GM23338 (cell line): ENCODE measurements at regions not wholly inside any gene's neighbourhood (a gene's known extent, or its start where the extent isn't known, plus 50 kb on each side); places are given as distances from the start of the nearest gene placed in this dataset.

Source experiments
- CREB1 ChIP-seq: fragments of 250-450 bp; sonication (Bioruptor Pico); IDR thresholded peaks from 2 replicates; pipeline ENCODE4 v1.5.0; 2020; ENCODE audit warnings: low read depth, mild to moderate bottlenecking, moderate library complexity
- EZH2 ChIP-seq: fragments of 200-600 bp; sonication (generic); IDR thresholded peaks from one replicate; pipeline ENCODE4 v1.8.0; 2017; ENCODE audit warnings: antibody characterized with exemption, mild to moderate bottlenecking, low read depth; ENCODE audit not compliant: unreplicated experiment
- EZH2phosphoT487 ChIP-seq: fragments of 200-600 bp; sonication (generic); IDR thresholded peaks from one replicate; pipeline ENCODE4 v1.8.1; 2018; ENCODE audit warnings: antibody characterized with exemption; ENCODE audit not compliant: unreplicated experiment
- JUNB ChIP-seq: IDR thresholded peaks from one replicate; pipeline ENCODE4 v1.6.1; 2016; ENCODE audit warnings: antibody characterized with exemption; ENCODE audit not compliant: unreplicated experiment
- NANOG ChIP-seq: IDR thresholded peaks from 2 replicates; pipeline ENCODE4 v1.6.1; 2016; ENCODE audit warnings: antibody characterized with exemption, borderline replicate concordance
- POLR2AphosphoS5 ChIP-seq: IDR thresholded peaks from 2 replicates; pipeline ENCODE4 v1.6.1; 2016; ENCODE audit warnings: antibody characterized with exemption, low read depth
- STAT1 ChIP-seq: IDR thresholded peaks from one replicate; pipeline ENCODE4 v1.6.1; 2016; ENCODE audit warnings: antibody characterized with exemption; ENCODE audit not compliant: unreplicated experiment
- ZNF114 ChIP-seq: fragments of 250-450 bp; sonication (Bioruptor Pico); IDR thresholded peaks from 2 replicates; pipeline ENCODE4 v1.5.0; 2020; ENCODE audit warnings: mild to moderate bottlenecking, moderate library complexity
- TF ChIP-seq, protein P1 (sequence below): IDR thresholded peaks from one replicate; pipeline ENCODE4 v1.6.1; 2018; ENCODE audit warnings: antibody characterized with exemption; ENCODE audit not compliant: unreplicated experiment
- TF ChIP-seq, protein P2 (sequence below), 2 experiments: fragments of 200-600 bp in 1 of 2; sonication (generic) in 1 of 2; conservative IDR thresholded peaks; 2 replicates each; pipeline versions ENCODE4 v1.5.1 to v1.6.1; 2016 to 2017; ENCODE audit warnings: antibody characterized with exemption in 2 of 2, low read depth in 2 of 2, mild to moderate bottlenecking in 2 of 2, moderate library complexity in 1 of 2
- TF ChIP-seq, protein P3 (sequence below): IDR thresholded peaks from 2 replicates; pipeline ENCODE4 v1.6.1; 2016; ENCODE audit warnings: antibody characterized with exemption

DNA sequence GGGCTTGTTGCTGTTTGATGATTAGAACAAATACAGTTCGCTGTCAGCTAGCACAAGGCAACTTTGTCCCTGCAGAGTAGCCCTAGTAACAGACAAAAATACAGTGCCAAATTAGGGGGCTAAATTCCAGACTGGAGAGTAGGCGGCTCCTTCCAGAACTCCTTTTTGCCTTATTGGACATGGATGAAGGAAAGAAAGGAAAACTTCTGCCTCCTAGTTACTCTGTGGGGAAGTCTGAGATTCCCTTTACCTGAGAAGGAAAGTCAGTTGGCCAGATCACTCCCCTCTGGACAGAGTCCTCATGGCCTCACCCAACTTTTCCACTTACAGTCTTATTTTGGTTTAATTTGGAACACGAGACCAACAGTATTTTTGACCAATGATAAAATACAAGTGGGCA, 140.5 kb upstream of the ADAMTS3 start:
- TF ChIP-seq, protein P1, sequence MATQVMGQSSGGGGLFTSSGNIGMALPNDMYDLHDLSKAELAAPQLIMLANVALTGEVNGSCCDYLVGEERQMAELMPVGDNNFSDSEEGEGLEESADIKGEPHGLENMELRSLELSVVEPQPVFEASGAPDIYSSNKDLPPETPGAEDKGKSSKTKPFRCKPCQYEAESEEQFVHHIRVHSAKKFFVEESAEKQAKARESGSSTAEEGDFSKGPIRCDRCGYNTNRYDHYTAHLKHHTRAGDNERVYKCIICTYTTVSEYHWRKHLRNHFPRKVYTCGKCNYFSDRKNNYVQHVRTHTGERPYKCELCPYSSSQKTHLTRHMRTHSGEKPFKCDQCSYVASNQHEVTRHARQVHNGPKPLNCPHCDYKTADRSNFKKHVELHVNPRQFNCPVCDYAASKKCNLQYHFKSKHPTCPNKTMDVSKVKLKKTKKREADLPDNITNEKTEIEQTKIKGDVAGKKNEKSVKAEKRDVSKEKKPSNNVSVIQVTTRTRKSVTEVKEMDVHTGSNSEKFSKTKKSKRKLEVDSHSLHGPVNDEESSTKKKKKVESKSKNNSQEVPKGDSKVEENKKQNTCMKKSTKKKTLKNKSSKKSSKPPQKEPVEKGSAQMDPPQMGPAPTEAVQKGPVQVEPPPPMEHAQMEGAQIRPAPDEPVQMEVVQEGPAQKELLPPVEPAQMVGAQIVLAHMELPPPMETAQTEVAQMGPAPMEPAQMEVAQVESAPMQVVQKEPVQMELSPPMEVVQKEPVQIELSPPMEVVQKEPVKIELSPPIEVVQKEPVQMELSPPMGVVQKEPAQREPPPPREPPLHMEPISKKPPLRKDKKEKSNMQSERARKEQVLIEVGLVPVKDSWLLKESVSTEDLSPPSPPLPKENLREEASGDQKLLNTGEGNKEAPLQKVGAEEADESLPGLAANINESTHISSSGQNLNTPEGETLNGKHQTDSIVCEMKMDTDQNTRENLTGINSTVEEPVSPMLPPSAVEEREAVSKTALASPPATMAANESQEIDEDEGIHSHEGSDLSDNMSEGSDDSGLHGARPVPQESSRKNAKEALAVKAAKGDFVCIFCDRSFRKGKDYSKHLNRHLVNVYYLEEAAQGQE: no peak
- TF ChIP-seq, protein P2, sequence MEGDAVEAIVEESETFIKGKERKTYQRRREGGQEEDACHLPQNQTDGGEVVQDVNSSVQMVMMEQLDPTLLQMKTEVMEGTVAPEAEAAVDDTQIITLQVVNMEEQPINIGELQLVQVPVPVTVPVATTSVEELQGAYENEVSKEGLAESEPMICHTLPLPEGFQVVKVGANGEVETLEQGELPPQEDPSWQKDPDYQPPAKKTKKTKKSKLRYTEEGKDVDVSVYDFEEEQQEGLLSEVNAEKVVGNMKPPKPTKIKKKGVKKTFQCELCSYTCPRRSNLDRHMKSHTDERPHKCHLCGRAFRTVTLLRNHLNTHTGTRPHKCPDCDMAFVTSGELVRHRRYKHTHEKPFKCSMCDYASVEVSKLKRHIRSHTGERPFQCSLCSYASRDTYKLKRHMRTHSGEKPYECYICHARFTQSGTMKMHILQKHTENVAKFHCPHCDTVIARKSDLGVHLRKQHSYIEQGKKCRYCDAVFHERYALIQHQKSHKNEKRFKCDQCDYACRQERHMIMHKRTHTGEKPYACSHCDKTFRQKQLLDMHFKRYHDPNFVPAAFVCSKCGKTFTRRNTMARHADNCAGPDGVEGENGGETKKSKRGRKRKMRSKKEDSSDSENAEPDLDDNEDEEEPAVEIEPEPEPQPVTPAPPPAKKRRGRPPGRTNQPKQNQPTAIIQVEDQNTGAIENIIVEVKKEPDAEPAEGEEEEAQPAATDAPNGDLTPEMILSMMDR (conservative IDR thresholded peaks at IDR 0.05; ENCODE audit: low read depth in 2 of 2): no peak
- TF ChIP-seq EZH2: no peak
- no peak for TF ChIP-seq POLR2AphosphoS5
- TF ChIP-seq ZNF114: no peak
- TF ChIP-seq EZH2phosphoT487: no peak
- TF ChIP-seq STAT1: no peak
- no peak for TF ChIP-seq NANOG
- TF ChIP-seq JUNB: no peak
- TF ChIP-seq CREB1 (CRISPR knock-in tag): no peak
- TF ChIP-seq, protein P3, sequence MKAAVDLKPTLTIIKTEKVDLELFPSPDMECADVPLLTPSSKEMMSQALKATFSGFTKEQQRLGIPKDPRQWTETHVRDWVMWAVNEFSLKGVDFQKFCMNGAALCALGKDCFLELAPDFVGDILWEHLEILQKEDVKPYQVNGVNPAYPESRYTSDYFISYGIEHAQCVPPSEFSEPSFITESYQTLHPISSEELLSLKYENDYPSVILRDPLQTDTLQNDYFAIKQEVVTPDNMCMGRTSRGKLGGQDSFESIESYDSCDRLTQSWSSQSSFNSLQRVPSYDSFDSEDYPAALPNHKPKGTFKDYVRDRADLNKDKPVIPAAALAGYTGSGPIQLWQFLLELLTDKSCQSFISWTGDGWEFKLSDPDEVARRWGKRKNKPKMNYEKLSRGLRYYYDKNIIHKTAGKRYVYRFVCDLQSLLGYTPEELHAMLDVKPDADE: no peak
